Transverse colon (tissue), 4 donors: ENCODE measurements at regions not wholly inside any gene's neighbourhood (a gene's known extent, or its start where the extent isn't known, plus 50 kb on each side); places are given as distances from the start of the nearest gene placed in this dataset.

Source experiments
- DNase-seq: peaks from one replicate; pipeline ENCODE4 v3.0.0-alpha.2; 2019
- H3K27ac ChIP-seq, 4 donors: fragments of 200-600 bp; sonication (generic); 2 replicates each; pipeline ENCODE4 v1.5.1; 2016 to 2018; ENCODE audit warnings: inconsistent platforms in 4 of 4
- H3K27me3 ChIP-seq: fragments of 200-600 bp; sonication (generic); 2 replicates; pipeline ENCODE4 v1.5.1; 2017; ENCODE audit warnings: inconsistent platforms
- H3K36me3 ChIP-seq, 4 donors: fragments of 200-600 bp; sonication (generic); 2 replicates each; pipeline ENCODE4 v1.5.1; 2017 to 2019; ENCODE audit warnings: inconsistent platforms in 4 of 4
- H3K4me1 ChIP-seq, 4 donors: fragments of 200-600 bp; sonication (generic); 2 replicates each; pipeline ENCODE4 v1.5.1; 2017 to 2020; ENCODE audit warnings: inconsistent platforms in 4 of 4
- H3K4me3 ChIP-seq, 4 donors: fragments of 200-600 bp; sonication (generic); 1 replicate in 1 of 4; 2 replicates in 3 of 4; pipeline versions ENCODE4 v1.5.1 to v1.6.1; 2017 to 2019; ENCODE audit warnings: inconsistent platforms in 4 of 4
- H3K9me3 ChIP-seq, 2 donors: fragments of 200-600 bp; sonication (generic); 2 replicates each; pipeline ENCODE4 v1.5.1; 2017 to 2019; ENCODE audit warnings: inconsistent platforms in 2 of 2
- EP300 ChIP-seq: sonication (generic); formaldehyde crosslinking; IDR thresholded peaks from one replicate; pipeline ENCODE4 v1.6.1; 2017; ENCODE audit warnings: antibody characterized with exemption, low read depth
- POLR2A ChIP-seq: fragments of 450-650 bp; IDR thresholded peaks from one replicate; pipeline ENCODE4 v1.6.1; 2016; ENCODE audit warnings: antibody characterized with exemption, mild to moderate bottlenecking, moderate library complexity
- POLR2AphosphoS5 ChIP-seq, 3 donors: sonication (generic); formaldehyde crosslinking; IDR thresholded peaks; one replicate each; pipeline ENCODE4 v1.6.1; 2016; ENCODE audit warnings: antibody characterized with exemption in 3 of 3
- WGBS, 2 donors: methylation state at CpG; one replicate each; pipeline ENCODE4 v1.1.5; 2018; ENCODE audit warnings: low coverage in 1 of 2; 5-methylcytosine and 5-hydroxymethylcytosine counted together
- in situ Hi-C, 4 donors: fragments of 200-750 bp; cut with MboI; loops; one replicate each; pipeline versions ENCODE4 v1.15.0 to v1.15.1; 2017; ENCODE audit warnings: low sequenced_read_pairs in 3 of 4, low pct_ligation_motif_present in 1 of 4, low pct_unique_long_range_greater_than_20kb in 1 of 4
- intact Hi-C: fragments of 100-400 bp; cut with DNase I; formaldehyde crosslinking; loops from one replicate; pipeline ENCODE4 v1.15.1; 2023; ENCODE audit warnings: low total_unique reads
- TF ChIP-seq, protein P1 (sequence below), 5 experiments: fragments of 200-600 bp in 3 of 5; fragments of 450-650 bp in 2 of 5; sonication (generic) in 3 of 5; IDR thresholded peaks; 1 replicate in 2 of 5; 2 replicates in 3 of 5; pipeline ENCODE4 v1.5.1; 2016 to 2017; ENCODE audit warnings: antibody characterized with exemption in 5 of 5, inconsistent platforms in 3 of 5, mild to moderate bottlenecking in 2 of 5, moderate library complexity in 1 of 5

DNA sequence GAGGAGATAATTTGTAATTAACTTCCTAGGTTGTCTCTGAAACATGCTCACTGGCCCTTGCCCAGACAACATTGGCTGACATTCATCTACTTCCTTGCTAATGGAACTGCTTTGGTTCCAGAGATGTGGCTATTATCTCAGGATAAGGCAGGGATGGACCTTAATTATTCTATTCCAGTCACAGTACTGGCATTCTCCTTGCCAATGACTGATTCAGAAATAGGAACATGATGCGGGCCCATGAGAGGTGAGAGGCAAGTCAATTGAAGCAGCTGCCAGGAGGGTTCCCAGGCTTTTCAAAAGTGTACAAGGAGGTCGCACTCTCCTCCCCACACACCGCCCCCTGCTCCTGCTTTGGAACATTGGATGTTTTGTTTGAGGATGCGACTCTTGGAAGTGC, 109.6 kb upstream of the DGKB start:
- H3K27me3 ChIP-seq: no peaks in the 10 kb centered on the region
- TF ChIP-seq, protein P1, sequence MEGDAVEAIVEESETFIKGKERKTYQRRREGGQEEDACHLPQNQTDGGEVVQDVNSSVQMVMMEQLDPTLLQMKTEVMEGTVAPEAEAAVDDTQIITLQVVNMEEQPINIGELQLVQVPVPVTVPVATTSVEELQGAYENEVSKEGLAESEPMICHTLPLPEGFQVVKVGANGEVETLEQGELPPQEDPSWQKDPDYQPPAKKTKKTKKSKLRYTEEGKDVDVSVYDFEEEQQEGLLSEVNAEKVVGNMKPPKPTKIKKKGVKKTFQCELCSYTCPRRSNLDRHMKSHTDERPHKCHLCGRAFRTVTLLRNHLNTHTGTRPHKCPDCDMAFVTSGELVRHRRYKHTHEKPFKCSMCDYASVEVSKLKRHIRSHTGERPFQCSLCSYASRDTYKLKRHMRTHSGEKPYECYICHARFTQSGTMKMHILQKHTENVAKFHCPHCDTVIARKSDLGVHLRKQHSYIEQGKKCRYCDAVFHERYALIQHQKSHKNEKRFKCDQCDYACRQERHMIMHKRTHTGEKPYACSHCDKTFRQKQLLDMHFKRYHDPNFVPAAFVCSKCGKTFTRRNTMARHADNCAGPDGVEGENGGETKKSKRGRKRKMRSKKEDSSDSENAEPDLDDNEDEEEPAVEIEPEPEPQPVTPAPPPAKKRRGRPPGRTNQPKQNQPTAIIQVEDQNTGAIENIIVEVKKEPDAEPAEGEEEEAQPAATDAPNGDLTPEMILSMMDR (IDR thresholded peaks at IDR 0.05): no peak
- TF ChIP-seq POLR2A (no peak), POLR2AphosphoS5 (IDR thresholded peaks at IDR 0.05) (no peak), EP300 (no peak)
- H3K4me3 ChIP-seq: no peak overlapping the region
- H3K9me3 ChIP-seq: no peaks in the 10 kb centered on the region
- in situ Hi-C loops (loop anchor here in 2 of 4 donors (10.0 kb wide), 1 partner anchor 297 kb away; no protein-coding TSS in a partner anchor), intact Hi-C loops (no loop called here)
- H3K36me3 ChIP-seq: no peaks in the 10 kb centered on the region
- DNase-seq: no peak
- H3K27ac ChIP-seq: no peak overlapping the region
- H3K4me1 ChIP-seq: peaks cover 0 to 14% (median 8%) of the 10 kb centered on the region in 4 donors
- WGBS, 2 donors: 86% methylated on average over 4 of the region's 4 CpGs; no CpG with 5 or more reads in 1 of the 2 donors

DNA sequence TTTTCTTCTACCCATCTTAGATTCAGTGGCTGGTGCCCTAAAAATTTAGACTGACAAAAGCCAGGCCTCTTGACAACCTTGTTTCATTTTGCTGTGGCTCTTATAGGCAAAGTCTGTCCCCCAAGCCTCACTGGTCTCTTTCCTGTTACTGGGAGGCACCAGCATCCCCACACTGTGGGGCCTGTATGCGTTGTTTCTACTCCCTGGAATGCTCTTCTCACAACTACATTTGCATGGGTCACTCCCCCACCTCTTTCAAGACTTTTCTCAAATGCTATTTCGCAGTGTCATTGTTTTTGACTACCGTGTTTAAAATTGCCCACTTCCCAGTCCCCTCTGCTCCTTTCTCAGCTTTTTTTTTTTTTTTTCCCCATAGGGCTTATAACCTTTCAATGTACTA, 108.7 kb upstream of the DGKB start:
- Histone ChIP-seq H3K27me3 (no peaks in the 10 kb centered on the region), H3K36me3 (no peaks in the 10 kb centered on the region), H3K27ac (no peak overlapping the region), H3K4me3 (no peak overlapping the region), H3K9me3 (no peaks in the 10 kb centered on the region), H3K4me1 (peaks cover 0 to 12% (median 7%) of the 10 kb centered on the region in 4 donors)
- intact Hi-C loops (no loop called here), in situ Hi-C loops (loop anchor here in 2 of 4 donors (10.0 kb wide), 1 partner anchor 296 kb away; no protein-coding TSS in a partner anchor)
- no peak for DNase-seq
- TF ChIP-seq EP300 (no peak), POLR2A (no peak), POLR2AphosphoS5 (IDR thresholded peaks at IDR 0.05) (no peak)
- TF ChIP-seq, protein P1 (IDR thresholded peaks at IDR 0.05): no peak
- WGBS, 2 donors: 52 to 81% methylated on average over 3 of the region's 3 CpGs

DNA sequence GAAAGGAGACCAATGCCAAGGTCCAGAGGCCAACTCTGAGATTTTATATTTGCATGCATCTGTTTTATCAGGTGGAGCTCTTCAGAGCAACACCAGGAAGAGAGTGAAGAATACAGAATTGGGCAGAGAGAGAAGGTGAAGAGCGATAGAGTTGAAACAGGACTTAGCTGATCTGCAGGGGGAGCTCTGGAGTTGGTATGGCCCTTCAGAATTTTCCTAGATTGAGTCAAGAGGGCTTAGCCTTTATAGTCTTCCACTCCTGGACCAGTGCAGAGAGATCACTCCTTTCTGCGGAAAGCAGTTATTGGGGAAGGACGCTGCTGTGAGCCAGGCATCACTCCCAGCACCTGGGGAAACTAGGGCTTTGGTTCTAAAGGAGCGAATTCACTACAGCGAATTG, 105.0 kb upstream of the DGKB start:
- H3K4me1 ChIP-seq: no peaks in the 10 kb centered on the region
- H3K27me3 ChIP-seq: no peaks in the 10 kb centered on the region
- TF ChIP-seq POLR2A (no peak), POLR2AphosphoS5 (IDR thresholded peaks at IDR 0.05) (no peak), EP300 (no peak)
- TF ChIP-seq, protein P1 (IDR thresholded peaks at IDR 0.05): no peak
- intact Hi-C loops (loop anchor here (10.0 kb wide), 1 partner anchor 1027 kb away; no protein-coding TSS in a partner anchor), in situ Hi-C loops (no loop called here)
- no peaks in the 10 kb centered on the region for H3K9me3 ChIP-seq
- 83 to 100% methylated on average over 1 to 5 of the region's 5 CpGs for WGBS, 2 donors
- DNase-seq: no peak
- no peak overlapping the region for H3K27ac ChIP-seq
- H3K4me3 ChIP-seq: no peak overlapping the region
- no peaks in the 10 kb centered on the region for H3K36me3 ChIP-seq

DNA sequence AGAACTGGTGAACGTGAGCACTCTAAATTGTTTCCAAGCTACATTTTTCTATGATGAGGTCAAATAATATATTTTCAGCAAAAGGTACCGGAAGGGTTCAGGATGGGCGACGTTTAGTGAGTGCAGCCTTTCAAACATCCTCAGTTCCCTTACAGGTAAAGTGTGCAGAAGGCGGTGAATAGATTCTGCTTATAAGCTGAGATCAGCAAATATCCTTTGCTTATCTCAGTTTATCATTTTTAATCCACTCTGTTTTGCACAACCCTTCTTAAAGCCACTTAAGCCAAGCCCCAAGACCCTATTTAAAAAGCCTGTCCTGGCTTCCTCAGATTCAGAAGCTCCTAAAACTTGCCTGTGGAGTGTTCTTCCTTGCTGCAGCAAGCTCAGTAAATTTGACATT, 103.1 kb upstream of the DGKB start:
- in situ Hi-C loops (no loop called here), intact Hi-C loops (loop anchor here (10.0 kb wide), 1 partner anchor 1029 kb away; no protein-coding TSS in a partner anchor)
- Histone ChIP-seq H3K27ac (no peak overlapping the region), H3K9me3 (no peaks in the 10 kb centered on the region), H3K27me3 (no peaks in the 10 kb centered on the region), H3K4me3 (no peak overlapping the region), H3K4me1 (no peaks in the 10 kb centered on the region), H3K36me3 (no peaks in the 10 kb centered on the region)
- 61 to 83% methylated on average over 5 of the region's 5 CpGs for WGBS, 2 donors
- TF ChIP-seq EP300: no peak
- no peak for TF ChIP-seq POLR2AphosphoS5 (IDR thresholded peaks at IDR 0.05)
- DNase-seq: no peak

DNA sequence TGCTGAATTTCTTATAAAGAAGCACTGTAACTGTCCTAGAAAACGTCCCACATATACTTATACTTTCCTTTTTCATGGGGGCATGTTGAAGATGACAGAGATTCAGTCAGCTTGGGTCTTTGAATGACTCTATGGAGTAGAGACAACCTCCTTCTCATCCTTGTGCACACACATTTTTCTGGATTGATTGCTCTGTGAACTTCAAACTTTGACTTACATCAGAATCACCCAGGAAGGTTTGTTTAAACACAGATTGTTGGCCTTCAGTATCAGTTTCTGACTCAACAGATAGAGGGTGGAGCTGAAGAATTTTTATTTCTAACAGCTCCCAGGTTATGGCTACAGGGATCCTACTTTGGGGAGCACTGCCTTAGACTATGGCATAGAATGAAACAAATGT, 97.6 kb upstream of the DGKB start:
- Histone ChIP-seq H3K4me1 (no peaks in the 10 kb centered on the region), H3K27ac (no peak overlapping the region), H3K36me3 (no peaks in the 10 kb centered on the region), H3K27me3 (no peaks in the 10 kb centered on the region), H3K9me3 (no peaks in the 10 kb centered on the region), H3K4me3 (no peak overlapping the region)
- 45 to 63% methylated on average over 1 of the region's 1 CpG for WGBS, 2 donors
- TF ChIP-seq POLR2A: no peak
- no peak for TF ChIP-seq POLR2AphosphoS5 (IDR thresholded peaks at IDR 0.05)
- TF ChIP-seq EP300: no peak
- TF ChIP-seq, protein P1 (IDR thresholded peaks at IDR 0.05): no peak
- no peak for DNase-seq
- in situ Hi-C loops: no loop called here
- intact Hi-C loops: loop anchor here (10.0 kb wide), 1 partner anchor 1035 kb away; no protein-coding TSS in a partner anchor
